DMS 273 treated with DMSO at 0.1 percent for 48 hours (cell line): ENCODE measurements at regions not wholly inside any gene's neighbourhood (a gene's known extent, or its start where the extent isn't known, plus 50 kb on each side); places are given as distances from the start of the nearest gene placed in this dataset.
A peak's percentile ranks its signal among the peaks of the same experiment; 100 is the strongest.

Source experiments
- DNase-seq: peaks from one replicate; lab custom pipeline; 2025; lab: John Stamatoyannopoulos, UW

GRCh38 chrX:58051346-58051745, 141.1 kb upstream of the ZXDA start:
- DNase-seq, result no peak

GRCh38 chrX:58044130-58044529, 133.9 kb upstream of the ZXDA start:
- no peak for DNase-seq

GRCh38 chrX:58025979-58026378, 115.7 kb upstream of the ZXDA start:
- DNase-seq, result peak; percentile 21

GRCh38 chrX:57985951-57986350, 75.7 kb upstream of the ZXDA start:
- DNase-seq, result no peak

GRCh38 chrX:57984620-57985019, 74.4 kb upstream of the ZXDA start:
- DNase-seq, result no peak

GRCh38 chrX:57977992-57978391, 67.7 kb upstream of the ZXDA start:
- no peak for DNase-seq

- no peak for DNase-seq
Observed at GRCh38 chrX:57964975-57965374, 54.7 kb upstream of the ZXDA start.
